Suprapubic skin (tissue), 4 donors: ENCODE measurements at regions not wholly inside any gene's neighbourhood (a gene's known extent, or its start where the extent isn't known, plus 50 kb on each side); places are given as distances from the start of the nearest gene placed in this dataset.

Experiments
- DNase-seq, 2 donors: peaks; one replicate each; pipeline ENCODE4 v3.0.0-alpha.2; 2019; ENCODE audit warnings: low spot score in 2 of 2
- H3K27ac ChIP-seq: fragments of 200-600 bp; sonication (generic); one replicate; pipeline ENCODE4 v1.5.1; 2019
- H3K27me3 ChIP-seq: fragments of 200-600 bp; sonication (generic); one replicate; pipeline ENCODE4 v1.5.1; 2019
- H3K36me3 ChIP-seq: fragments of 200-600 bp; sonication (generic); one replicate; pipeline ENCODE4 v1.5.1; 2019
- H3K4me1 ChIP-seq: fragments of 200-600 bp; sonication (generic); one replicate; pipeline ENCODE4 v1.5.1; 2019
- H3K4me3 ChIP-seq: fragments of 200-600 bp; sonication (generic); one replicate; pipeline ENCODE4 v1.5.1; 2019; ENCODE audit warnings: mild to moderate bottlenecking
- H3K9me3 ChIP-seq: fragments of 200-600 bp; sonication (generic); one replicate; pipeline ENCODE4 v1.5.1; 2019
- CTCF ChIP-seq, 2 donors: fragments of 200-600 bp in 1 of 2; fragments of 450-650 bp in 1 of 2; sonication (generic) in 1 of 2; IDR thresholded peaks; one replicate each; pipeline ENCODE4 v1.5.1; 2016 to 2019; ENCODE audit warnings: antibody characterized with exemption in 2 of 2, mild to moderate bottlenecking in 1 of 2, moderate library complexity in 1 of 2
- EP300 ChIP-seq: sonication (generic); formaldehyde crosslinking; IDR thresholded peaks from one replicate; pipeline ENCODE4 v1.6.1; 2017; ENCODE audit warnings: antibody characterized with exemption
- POLR2A ChIP-seq, 2 donors: fragments of 450-650 bp; IDR thresholded peaks; one replicate each; pipeline ENCODE4 v1.6.1; 2017; ENCODE audit warnings: antibody characterized with exemption in 2 of 2, mild to moderate bottlenecking in 2 of 2, moderate library complexity in 2 of 2
- POLR2AphosphoS5 ChIP-seq, 3 donors: sonication (generic); formaldehyde crosslinking; IDR thresholded peaks; one replicate each; pipeline ENCODE4 v1.6.1; 2017; ENCODE audit warnings: antibody characterized with exemption in 3 of 3
- WGBS: methylation state at CpG from one replicate; pipeline ENCODE4 v1.1.5; 2018; 5-methylcytosine and 5-hydroxymethylcytosine counted together

GRCh38 chr11:103851166-103851651, 185.2 kb upstream of the DDI1 start:
- no peak for DNase-seq
- no peak overlapping the region for H3K4me3 ChIP-seq
- peak overlapping the region; percentile 34 for H3K27ac ChIP-seq
- peaks cover 5% of the 10 kb centered on the region for H3K4me1 ChIP-seq
- WGBS = 19% methylated on average over 3 of the region's 3 CpGs
- H3K36me3 ChIP-seq = no peaks in the 10 kb centered on the region
- no peaks in the 10 kb centered on the region for H3K27me3 ChIP-seq
- TF ChIP-seq POLR2AphosphoS5 (IDR thresholded peaks at IDR 0.05) = no peak
- TF ChIP-seq EP300 = no peak
- TF ChIP-seq CTCF (IDR thresholded peaks at IDR 0.05) = no peak
- TF ChIP-seq POLR2A (IDR thresholded peaks at IDR 0.05) = no peak
- H3K9me3 ChIP-seq = no peaks in the 10 kb centered on the region
